Adrenal gland (tissue), 9 donors: ENCODE measurements at regions not wholly inside any gene's neighbourhood (a gene's known extent, or its start where the extent isn't known, plus 50 kb on each side); places are given as distances from the start of the nearest gene placed in this dataset.

ENCODE experiments used
- DNase-seq, 7 donors: peaks; one replicate each; pipeline ENCODE4 v3.0.0-alpha.2; 2019 to 2020
- H3K27ac ChIP-seq, 5 donors: fragments of 200-600 bp; sonication (generic) in 4 of 5; 1 replicate in 3 of 5; 2 replicates in 2 of 5; pipeline versions ENCODE4 v1.5.1 to v1.8.0; 2016 to 2020; ENCODE audit warnings: mild to moderate bottlenecking in 1 of 5
- H3K27me3 ChIP-seq: fragments of 200-600 bp; 2 replicates; pipeline ENCODE4 v1.8.0; 2021
- H3K36me3 ChIP-seq, 2 donors: fragments of 200-600 bp; replicated peaks in 1 of 2; 1 replicate in 1 of 2; 2 replicates in 1 of 2; pipeline versions ENCODE4 v1.5.1 to v1.8.0; 2018 to 2022
- H3K4me1 ChIP-seq, 2 donors: fragments of 200-600 bp; replicated peaks in 1 of 2; 1 replicate in 1 of 2; 2 replicates in 1 of 2; pipeline versions ENCODE4 v1.5.1 to v1.8.0; 2018 to 2021
- H3K4me3 ChIP-seq, 4 donors: fragments of 200-600 bp; sonication (generic) in 3 of 4; one replicate each; pipeline ENCODE4 v1.5.1; 2016 to 2018
- H3K9me3 ChIP-seq, 3 donors: fragments of 200-600 bp; sonication (generic) in 1 of 3; replicated peaks in 1 of 3; 1 replicate in 2 of 3; 2 replicates in 1 of 3; pipeline versions ENCODE4 v1.5.1 to v1.8.0; 2016 to 2021
- CTCF ChIP-seq, 6 experiments: fragments of 450-650 bp in 4 of 6; fragments of 200-600 bp in 2 of 6; sonication (generic) in 1 of 6; IDR thresholded peaks; 1 replicate in 5 of 6; 2 replicates in 1 of 6; pipeline versions ENCODE4 v1.5.1 to v1.8.0; 2016 to 2021; ENCODE audit warnings: antibody characterized with exemption in 6 of 6, mild to moderate bottlenecking in 2 of 6, moderate library complexity in 1 of 6
- POLR2A ChIP-seq, 2 donors: fragments of 450-650 bp; IDR thresholded peaks; one replicate each; pipeline ENCODE4 v1.6.1; 2017; ENCODE audit warnings: antibody characterized with exemption in 2 of 2, mild to moderate bottlenecking in 2 of 2, moderate library complexity in 1 of 2
- WGBS, 4 donors: extraction: QIAGEN DNeasy Blood & Tissue Kit in 2 of 4; methylation state at CpG; one replicate each; pipeline versions ENCODE4 v1.1.5 to v1.1.7; 2013 to 2017; 5-methylcytosine and 5-hydroxymethylcytosine counted together
- intact Hi-C, 2 donors: fragments of 100-400 bp; cut with DNase I; formaldehyde crosslinking; loops; one replicate each; pipeline versions ENCODE4 v1.14.1 to v1.15.0; 2022 to 2023
- donor health status: healthy with polysubstance abuse.
- donor health status: Bipolar disorder and iron deficiency.
- donor health status: DM: yes; HTN: yes; CAD: no.
- donor health status: DM: no; HTN: no; CAD: no.
- donor health status: DM: no; HTN: no; CAD: no.

GRCh38 chr2:100744184-100744583, 75.8 kb upstream of the NPAS2 start:
- no peak for TF ChIP-seq CTCF (IDR thresholded peaks at IDR 0.05)
- no peak for TF ChIP-seq POLR2A (IDR thresholded peaks at IDR 0.05)
- no peak for DNase-seq
- Histone ChIP-seq H3K27me3 (no peaks in the 10 kb centered on the region), H3K4me3 (no peak overlapping the region), H3K9me3 (no peaks in the 10 kb centered on the region), H3K4me1 (no peaks in the 10 kb centered on the region), H3K27ac (no peak overlapping the region), H3K36me3 (no peaks in the 10 kb centered on the region)
- intact Hi-C loops: no loop called here
- WGBS, 4 donors: 85 to 94% (median 90%) methylated on average over 11 of the region's 11 CpGs

GRCh38 chr2:100744589-100744988, 75.3 kb upstream of the NPAS2 start:
- Histone ChIP-seq H3K4me3 (no peak overlapping the region), H3K27me3 (no peaks in the 10 kb centered on the region), H3K9me3 (no peaks in the 10 kb centered on the region), H3K4me1 (no peaks in the 10 kb centered on the region), H3K27ac (no peak overlapping the region), H3K36me3 (no peaks in the 10 kb centered on the region)
- WGBS, 4 donors: 63 to 76% (median 71%) methylated on average over 5 of the region's 5 CpGs
- no peak for DNase-seq
- TF ChIP-seq POLR2A (IDR thresholded peaks at IDR 0.05) (no peak), CTCF (IDR thresholded peaks at IDR 0.05) (no peak)
- intact Hi-C loops: no loop called here

- H3K4me1 ChIP-seq: no peaks in the 10 kb centered on the region
- no peak for DNase-seq
- no peak for TF ChIP-seq POLR2A (IDR thresholded peaks at IDR 0.05)
- no peak for TF ChIP-seq CTCF (IDR thresholded peaks at IDR 0.05)
- 88 to 96% (median 92%) methylated on average over 5 of the region's 5 CpGs for WGBS, 4 donors
- H3K4me3 ChIP-seq: no peak overlapping the region
- H3K36me3 ChIP-seq: no peaks in the 10 kb centered on the region
- intact Hi-C loops: no loop called here
- no peaks in the 10 kb centered on the region for H3K9me3 ChIP-seq
- no peak overlapping the region for H3K27ac ChIP-seq
- H3K27me3 ChIP-seq: no peaks in the 10 kb centered on the region
Measured at GRCh38 chr2:100745604-100746003, 74.3 kb upstream of the NPAS2 start.

GRCh38 chr2:100747551-100747950, 72.4 kb upstream of the NPAS2 start:
- DNase-seq: no peak
- Histone ChIP-seq H3K4me1 (peaks cover 0 to 6% of the 10 kb centered on the region in 2 donors), H3K36me3 (no peaks in the 10 kb centered on the region), H3K27me3 (no peaks in the 10 kb centered on the region), H3K9me3 (no peaks in the 10 kb centered on the region), H3K27ac (no peak overlapping the region), H3K4me3 (no peak overlapping the region)
- 71 to 92% (median 83%) methylated on average over 2 of the region's 2 CpGs for WGBS, 4 donors
- intact Hi-C loops: no loop called here
- TF ChIP-seq POLR2A (IDR thresholded peaks at IDR 0.05) (no peak), CTCF (IDR thresholded peaks at IDR 0.05) (no peak)
